Mesendoderm (in vitro differentiated cells): ENCODE measurements at regions not wholly inside any gene's neighbourhood (a gene's known extent, or its start where the extent isn't known, plus 50 kb on each side); places are given as distances from the start of the nearest gene placed in this dataset.

ENCODE experiments used
- DNase-seq: peaks from one replicate; pipeline ENCODE4 v3.0.0; 2013
- H2AK5ac ChIP-seq: 2 replicates; pipeline ENCODE4 v1.6.1; 2013; ENCODE audit warnings: low read length, inconsistent platforms
- H2BK120ac ChIP-seq: 2 replicates; pipeline ENCODE4 v1.6.1; 2013; ENCODE audit warnings: low read depth, mild to moderate bottlenecking, low read length, moderate library complexity, mixed read lengths
- H2BK15ac ChIP-seq: replicated peaks from 2 replicates; pipeline ENCODE4 v1.6.1; 2013; ENCODE audit warnings: low read depth, mild to moderate bottlenecking, moderate library complexity
- H2BK5ac ChIP-seq: 2 replicates; pipeline ENCODE4 v1.6.1; 2013; ENCODE audit warnings: low read length, inconsistent platforms
- H3K18ac ChIP-seq: 2 replicates; pipeline ENCODE4 v1.6.1; 2013; ENCODE audit warnings: mild to moderate bottlenecking, low read length, mixed read lengths
- H3K23ac ChIP-seq: one replicate; pipeline ENCODE4 v1.6.1; 2013; ENCODE audit warnings: low read length
- H3K27ac ChIP-seq: 2 replicates; pipeline ENCODE4 v1.5.1; 2013; ENCODE audit warnings: low read depth, mild to moderate bottlenecking, inconsistent platforms, low read length, moderate library complexity
- H3K27me3 ChIP-seq: 2 replicates; pipeline ENCODE4 v1.6.1; 2013; ENCODE audit warnings: low read length, control low read depth, mild to moderate bottlenecking, inconsistent platforms; ENCODE audit not compliant: insufficient read depth, poor library complexity
- H3K36me3 ChIP-seq: 2 replicates; pipeline ENCODE4 v1.6.1; 2013; ENCODE audit warnings: low read length, inconsistent platforms; ENCODE audit not compliant: control insufficient read depth, insufficient read depth
- H3K4ac ChIP-seq: one replicate; pipeline ENCODE4 v1.6.1; 2013; ENCODE audit warnings: low read depth, mild to moderate bottlenecking, low read length, moderate library complexity
- H3K4me1 ChIP-seq: 2 replicates; pipeline ENCODE4 v1.6.1; 2013; ENCODE audit warnings: low read depth, low read length, inconsistent platforms; ENCODE audit not compliant: control insufficient read depth
- H3K4me2 ChIP-seq: 2 replicates; pipeline ENCODE4 v1.6.1; 2013; ENCODE audit warnings: low read length
- H3K4me3 ChIP-seq: 2 replicates; pipeline ENCODE4 v1.5.1; 2013; ENCODE audit warnings: mild to moderate bottlenecking, low read length
- H3K56ac ChIP-seq: one replicate; pipeline ENCODE4 v1.6.1; 2013; ENCODE audit warnings: low read length
- H3K79me1 ChIP-seq: 2 replicates; pipeline ENCODE4 v1.6.1; 2013; ENCODE audit warnings: low read length, inconsistent platforms
- H3K79me2 ChIP-seq: 2 replicates; pipeline ENCODE4 v1.6.1; 2013; ENCODE audit warnings: mild to moderate bottlenecking, low read length; ENCODE audit not compliant: control insufficient read depth, insufficient read depth
- H3K9ac ChIP-seq: 2 replicates; pipeline ENCODE4 v1.6.1; 2013; ENCODE audit warnings: low read length, inconsistent platforms
- H4K5ac ChIP-seq: one replicate; pipeline ENCODE4 v1.6.1; 2013; ENCODE audit warnings: low read length
- H4K8ac ChIP-seq: one replicate; pipeline ENCODE4 v1.6.1; 2013; ENCODE audit warnings: low read depth, mild to moderate bottlenecking, control low read depth, low read length, moderate library complexity
- WGBS: extraction: QIAGEN DNeasy Blood & Tissue Kit; methylation state at CpG from one replicate; pipeline ENCODE4 v1.1.7; 2013; ENCODE audit warnings: low lambda C conversion rate, missing lambda C conversion rate; ENCODE audit not compliant: insufficient coverage; ENCODE audit errors: extremely low coverage; 5-methylcytosine and 5-hydroxymethylcytosine counted together

- Histone ChIP-seq H2BK120ac (no peak overlapping the region), H4K5ac (no peak overlapping the region), H2BK15ac (no peak overlapping the region), H3K36me3 (no peaks in the 10 kb centered on the region), H3K27me3 (no peaks in the 10 kb centered on the region), H4K8ac (no peak overlapping the region), H3K4me3 (no peak overlapping the region), H3K4me2 (no peak overlapping the region), H3K4me1 (no peaks in the 10 kb centered on the region), H3K56ac (no peak overlapping the region), H3K23ac (no peak overlapping the region), H3K27ac (no peak overlapping the region), H3K18ac (no peak overlapping the region), H3K79me2 (no peaks in the 10 kb centered on the region), H2AK5ac (no peak overlapping the region), H3K4ac (no peak overlapping the region), H2BK5ac (no peak overlapping the region), H3K9ac (no peak overlapping the region), H3K79me1 (no peaks in the 10 kb centered on the region)
- WGBS: no CpG with 5 or more reads among the region's 1 CpG
- no peak for DNase-seq
These were observed 352.5 kb downstream of the MAFB start for GRCh38 chr20:40336533-40336932.

DNA sequence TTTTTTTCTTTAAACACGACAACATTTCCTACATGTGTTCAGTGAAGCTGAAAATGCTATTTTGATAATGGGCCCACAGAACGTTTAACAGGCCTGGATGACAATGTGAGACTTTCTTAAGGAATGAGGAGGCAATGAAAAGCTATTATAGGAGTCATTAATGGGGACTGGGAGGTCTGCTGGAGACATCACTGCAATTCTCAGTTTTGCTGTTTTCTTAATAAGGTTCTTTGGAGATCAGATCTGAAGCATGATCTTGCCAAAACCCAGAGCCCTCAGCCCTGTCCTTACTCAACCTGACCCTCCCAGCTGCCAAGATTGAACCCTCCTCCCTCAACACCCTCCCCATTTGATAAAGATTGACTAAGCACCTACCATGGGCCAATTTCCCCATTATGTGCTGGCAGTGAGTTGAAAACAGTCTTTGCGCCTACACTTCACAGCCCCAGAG lies 353.1 kb downstream of the MAFB start:
- Histone ChIP-seq H3K56ac (no peak overlapping the region), H3K4me3 (no peak overlapping the region), H2AK5ac (no peak overlapping the region), H3K79me2 (no peaks in the 10 kb centered on the region), H3K18ac (no peak overlapping the region), H2BK5ac (no peak overlapping the region), H3K23ac (no peak overlapping the region), H3K4ac (no peak overlapping the region), H3K9ac (no peak overlapping the region), H3K36me3 (no peaks in the 10 kb centered on the region), H3K79me1 (no peaks in the 10 kb centered on the region), H3K27me3 (no peaks in the 10 kb centered on the region), H2BK120ac (no peak overlapping the region), H3K27ac (no peak overlapping the region), H3K4me1 (no peaks in the 10 kb centered on the region), H4K5ac (no peak overlapping the region), H2BK15ac (no peak overlapping the region), H3K4me2 (no peak overlapping the region), H4K8ac (no peak overlapping the region)
- DNase-seq: no peak
- no CpG with 5 or more reads among the region's 3 CpGs for WGBS

GRCh38 chr20:40335437-40335836 lies 353.6 kb downstream of the MAFB start:
- Histone ChIP-seq H4K5ac (no peak overlapping the region), H3K27me3 (no peaks in the 10 kb centered on the region), H3K36me3 (no peaks in the 10 kb centered on the region), H3K4me1 (no peaks in the 10 kb centered on the region), H3K79me2 (no peaks in the 10 kb centered on the region), H3K9ac (no peak overlapping the region), H4K8ac (no peak overlapping the region), H3K27ac (no peak overlapping the region), H2BK15ac (no peak overlapping the region), H3K4me3 (no peak overlapping the region), H3K4ac (no peak overlapping the region), H2BK120ac (no peak overlapping the region), H2AK5ac (no peak overlapping the region), H3K23ac (no peak overlapping the region), H2BK5ac (no peak overlapping the region), H3K56ac (no peak overlapping the region), H3K18ac (no peak overlapping the region), H3K4me2 (no peak overlapping the region), H3K79me1 (no peaks in the 10 kb centered on the region)
- no peak for DNase-seq
- no CpG with 5 or more reads among the region's 6 CpGs for WGBS

- no CpG with 5 or more reads among the region's 2 CpGs for WGBS
These were observed 355.4 kb downstream of the MAFB start for GRCh38 chr20:40333591-40333990.

DNA sequence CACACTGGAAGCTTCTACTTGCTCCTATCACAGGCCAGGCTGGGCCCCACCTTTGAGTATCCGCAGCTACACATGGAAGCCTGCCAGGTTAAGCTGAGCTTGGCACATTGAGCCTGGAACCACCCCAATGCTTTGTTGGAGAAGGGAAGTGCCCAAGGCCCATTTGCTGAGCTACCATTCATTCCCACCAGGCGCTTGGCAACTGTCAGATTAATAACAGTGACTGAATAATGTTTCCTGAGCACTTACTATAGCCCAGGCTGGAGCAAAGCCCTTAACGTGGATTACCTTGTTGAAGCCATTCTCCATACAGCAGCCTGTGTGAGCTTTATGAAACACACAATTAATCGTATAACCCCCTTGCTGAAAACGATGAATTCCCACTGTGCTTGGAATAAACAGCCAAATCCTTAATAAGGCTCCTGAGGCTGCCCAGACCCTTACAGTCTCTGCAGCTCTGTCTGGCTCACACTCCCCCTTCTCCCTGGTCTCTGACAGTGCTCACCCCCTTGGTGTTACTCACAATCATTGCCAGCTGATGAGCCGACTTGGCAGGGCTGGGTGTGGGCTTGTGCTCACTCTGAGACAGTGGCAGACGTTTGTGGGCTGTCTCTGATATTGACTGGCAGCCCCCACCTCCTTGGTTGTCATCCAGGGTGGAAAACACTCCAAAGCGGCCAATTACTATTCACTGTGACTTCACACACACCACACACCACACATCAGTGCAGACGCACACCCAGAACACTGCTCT lies 357.1 kb downstream of the MAFB start:
- no CpG with 5 or more reads among the region's 9 CpGs for WGBS
- H2BK15ac ChIP-seq: no peak overlapping the region
- H3K56ac ChIP-seq: no peak overlapping the region
- H4K5ac ChIP-seq: no peak overlapping the region
- H3K18ac ChIP-seq: no peak overlapping the region
- no peaks in the 10 kb centered on the region for H3K79me1 ChIP-seq
- no peak overlapping the region for H2BK5ac ChIP-seq
- no peak overlapping the region for H3K4ac ChIP-seq
- no peak overlapping the region for H4K8ac ChIP-seq
- H3K36me3 ChIP-seq: no peaks in the 10 kb centered on the region
- H3K27ac ChIP-seq: no peak overlapping the region
- no peak overlapping the region for H2BK120ac ChIP-seq
- no peaks in the 10 kb centered on the region for H3K4me1 ChIP-seq
- DNase-seq: no peak
- H3K4me3 ChIP-seq: no peak overlapping the region
- H3K79me2 ChIP-seq: no peaks in the 10 kb centered on the region
- H3K9ac ChIP-seq: no peak overlapping the region
- H3K27me3 ChIP-seq: no peaks in the 10 kb centered on the region
- no peak overlapping the region for H3K4me2 ChIP-seq
- H3K23ac ChIP-seq: no peak overlapping the region
- H2AK5ac ChIP-seq: no peak overlapping the region

More at GRCh38 chr20:40333591-40333990, 355.4 kb downstream of the MAFB start:
- H3K4me3 ChIP-seq: no peak overlapping the region
- H3K18ac ChIP-seq: no peak overlapping the region
- H3K56ac ChIP-seq: no peak overlapping the region
- no peak overlapping the region for H3K27ac ChIP-seq
- no peak overlapping the region for H3K4ac ChIP-seq
- H3K36me3 ChIP-seq: no peaks in the 10 kb centered on the region
- H3K79me2 ChIP-seq: no peaks in the 10 kb centered on the region
- H2BK15ac ChIP-seq: no peak overlapping the region
- no peak overlapping the region for H4K8ac ChIP-seq
- no peak overlapping the region for H4K5ac ChIP-seq
- no peak overlapping the region for H2AK5ac ChIP-seq
- no peak overlapping the region for H3K9ac ChIP-seq
- no peak overlapping the region for H3K23ac ChIP-seq
- H3K27me3 ChIP-seq: no peaks in the 10 kb centered on the region
- no peak overlapping the region for H3K4me2 ChIP-seq
- no peak overlapping the region for H2BK120ac ChIP-seq
- H3K79me1 ChIP-seq: no peaks in the 10 kb centered on the region
- no peak for DNase-seq
- no peaks in the 10 kb centered on the region for H3K4me1 ChIP-seq
- no peak overlapping the region for H2BK5ac ChIP-seq

- Histone ChIP-seq H3K79me1 (no peaks in the 10 kb centered on the region), H3K18ac (no peak overlapping the region), H3K4ac (no peak overlapping the region), H2BK120ac (no peak overlapping the region), H3K27me3 (no peaks in the 10 kb centered on the region), H3K79me2 (no peaks in the 10 kb centered on the region), H3K9ac (no peak overlapping the region), H2BK5ac (no peak overlapping the region), H3K4me1 (no peaks in the 10 kb centered on the region), H3K36me3 (no peaks in the 10 kb centered on the region), H3K4me3 (no peak overlapping the region), H2AK5ac (no peak overlapping the region), H3K23ac (no peak overlapping the region), H3K4me2 (no peak overlapping the region), H3K27ac (no peak overlapping the region), H2BK15ac (peak overlapping the region; percentile 46), H4K5ac (no peak overlapping the region), H4K8ac (no peak overlapping the region), H3K56ac (no peak overlapping the region)
- no peak for DNase-seq
- WGBS: no CpG with 5 or more reads among the region's 3 CpGs
These were observed 357.8 kb downstream of the MAFB start for GRCh38 chr20:40331249-40331648.
